H1 (cell line): ENCODE measurements at regions not wholly inside any gene's neighbourhood (a gene's known extent, or its start where the extent isn't known, plus 50 kb on each side); places are given as distances from the start of the nearest gene placed in this dataset.

ENCODE experiments used
- CTCF ChIA-PET: fragments of 300-600 bp; sonication (Branson Sonifier 250); formaldehyde crosslinking; loops from one replicate; lab custom pipeline; 2021; ENCODE audit not compliant: partially characterized antibody; lab: Charles Lee
- POLR2A ChIA-PET: fragments of 300-600 bp; sonication (Branson Sonifier 250); formaldehyde crosslinking; loops from one replicate; lab custom pipeline; 2021; ENCODE audit warnings: inconsistent platforms; ENCODE audit not compliant: partially characterized antibody; lab: Charles Lee
- DNase-seq, 2 experiments: peaks; one replicate each; pipeline versions ENCODE4 v3.0.0 to v3.0.0-alpha.2; 2010 to 2022; ENCODE audit warnings: low spot score in 2 of 2, low read depth in 1 of 2, mixed read lengths in 1 of 2
- FAIRE-seq: peaks from 2 replicates; lab custom pipeline; 2011; peaks lifted over from hg19 to GRCh38; lab: Jason Lieb, UNC
- H2AFZ ChIP-seq: 2 replicates; pipeline ENCODE4 v1.8.1; 2012; ENCODE audit warnings: low read length, inconsistent platforms
- H2AK5ac ChIP-seq: 2 replicates; pipeline ENCODE4 v1.6.1; 2013; ENCODE audit warnings: low read depth, low read length
- H2BK120ac ChIP-seq: replicated peaks from 2 replicates; pipeline ENCODE3; 2013; ENCODE audit warnings: low read depth, low read length, inconsistent platforms
- H2BK12ac ChIP-seq: 2 replicates; pipeline ENCODE4 v1.6.1; 2013; ENCODE audit warnings: low read depth, low read length
- H2BK15ac ChIP-seq: 2 replicates; pipeline ENCODE4 v1.6.1; 2013; ENCODE audit warnings: low read length
- H2BK20ac ChIP-seq: 2 replicates; pipeline ENCODE4 v1.6.1; 2013; ENCODE audit warnings: low read length
- H2BK5ac ChIP-seq: 2 replicates; pipeline ENCODE4 v1.6.1; 2013; ENCODE audit warnings: low read depth, low read length
- H3K14ac ChIP-seq: 2 replicates; pipeline ENCODE4 v1.6.1; 2013; ENCODE audit warnings: inconsistent platforms; ENCODE audit not compliant: insufficient read length
- H3K18ac ChIP-seq: 2 replicates; pipeline ENCODE4 v1.6.1; 2013; ENCODE audit warnings: low read length; ENCODE audit errors: extremely low read depth
- H3K23ac ChIP-seq: 2 replicates; pipeline ENCODE4 v1.6.1; 2013; ENCODE audit warnings: inconsistent platforms; ENCODE audit not compliant: insufficient read length
- H3K23me2 ChIP-seq: 2 replicates; pipeline ENCODE4 v1.6.1; 2013; ENCODE audit warnings: low read depth, low read length
- H3K27ac ChIP-seq: 2 replicates; pipeline ENCODE4 v1.6.1; 2011; ENCODE audit warnings: low read depth, low read length, inconsistent platforms
- H3K27me3 ChIP-seq, 4 experiments: replicated peaks in 1 of 4; 1 replicate in 1 of 4; 2 replicates in 3 of 4; pipeline versions ENCODE4 v1.6.1 to v1.8.1; 2011 to 2013; ENCODE audit warnings: low read length in 3 of 4, mild to moderate bottlenecking in 3 of 4, inconsistent platforms in 2 of 4, mixed read lengths in 2 of 4, moderate library complexity in 1 of 4; ENCODE audit not compliant: control insufficient read depth in 3 of 4, insufficient read depth in 3 of 4; ENCODE audit errors: extremely low read depth in 1 of 4
- H3K36me3 ChIP-seq, 4 experiments: 2 replicates each; pipeline versions ENCODE4 v1.6.1 to v1.8.1; 2011 to 2013; ENCODE audit warnings: mild to moderate bottlenecking in 4 of 4, low read length in 3 of 4, moderate library complexity in 2 of 4, control low read depth in 1 of 4, inconsistent platforms in 1 of 4; ENCODE audit not compliant: insufficient read depth in 4 of 4, control insufficient read depth in 2 of 4
- H3K4ac ChIP-seq: replicated peaks from 2 replicates; pipeline ENCODE3; 2013; ENCODE audit warnings: low read length, low read depth, mixed read lengths, inconsistent platforms; ENCODE audit not compliant: insufficient read length
- H3K4me1 ChIP-seq, 4 experiments: replicated peaks in 1 of 4; 1 replicate in 1 of 4; 2 replicates in 3 of 4; pipeline versions ENCODE4 v1.6.1 to v1.8.1; 2011 to 2013; ENCODE audit warnings: low read length in 3 of 4, inconsistent platforms in 2 of 4, mixed read lengths in 1 of 4; ENCODE audit not compliant: insufficient read depth in 4 of 4, control insufficient read depth in 3 of 4
- H3K4me2 ChIP-seq, 2 experiments: 2 replicates each; pipeline versions ENCODE4 v1.6.1 to v1.8.1; 2011 to 2013; ENCODE audit warnings: low read depth in 2 of 2, low read length in 2 of 2, control low read depth in 1 of 2, inconsistent platforms in 1 of 2, mild to moderate bottlenecking in 1 of 2; ENCODE audit not compliant: insufficient read depth in 1 of 2
- H3K4me3 ChIP-seq, 4 experiments: fragments of 200-600, 300-600 bp in 1 of 4; sonication (generic), shearing (Covaris generic), sonication (Bioruptor Twin) in 1 of 4; 2 replicates each; pipeline versions ENCODE4 v1.5.1 to v1.8.1; 2011 to 2016; ENCODE audit warnings: low read length in 4 of 4, low read depth in 3 of 4, control low read depth in 2 of 4, inconsistent platforms in 2 of 4, mild to moderate bottlenecking in 2 of 4, mixed read lengths in 1 of 4, moderate library complexity in 1 of 4; ENCODE audit not compliant: insufficient read depth in 2 of 4; ENCODE audit errors: extremely low read depth in 1 of 4
- H3K56ac ChIP-seq: replicated peaks from 2 replicates; pipeline ENCODE3; 2013; ENCODE audit warnings: low read depth, mild to moderate bottlenecking, mixed read lengths, low read length, inconsistent platforms; ENCODE audit not compliant: insufficient read length
- H3K79me1 ChIP-seq: 2 replicates; pipeline ENCODE4 v1.6.1; 2013; ENCODE audit warnings: low read depth, low read length, control low read depth
- H3K79me2 ChIP-seq, 2 experiments: 2 replicates each; pipeline versions ENCODE4 v1.6.1 to v1.8.1; 2012 to 2013; ENCODE audit warnings: low read length in 2 of 2, mild to moderate bottlenecking in 2 of 2, inconsistent platforms in 1 of 2; ENCODE audit not compliant: insufficient read depth in 2 of 2, control insufficient read depth in 1 of 2
- H3K9ac ChIP-seq, 4 experiments: replicated peaks in 1 of 4; 1 replicate in 1 of 4; 2 replicates in 3 of 4; pipeline versions ENCODE4 v1.6.1 to v1.8.1; 2011 to 2013; ENCODE audit warnings: low read depth in 3 of 4, low read length in 3 of 4, control low read depth in 2 of 4, mild to moderate bottlenecking in 2 of 4, moderate library complexity in 2 of 4, inconsistent platforms in 1 of 4; ENCODE audit errors: extremely low read depth in 1 of 4
- H3K9me3 ChIP-seq, 2 experiments: 2 replicates each; pipeline versions ENCODE4 v1.6.1 to v1.8.1; 2012 to 2013; ENCODE audit warnings: mild to moderate bottlenecking in 2 of 2, moderate library complexity in 2 of 2, control low read depth in 1 of 2, inconsistent platforms in 1 of 2, low read depth in 1 of 2, low read length in 1 of 2, mixed read lengths in 1 of 2; ENCODE audit not compliant: insufficient read depth in 2 of 2
- H4K20me1 ChIP-seq, 2 experiments: replicated peaks in 1 of 2; 2 replicates each; pipeline versions ENCODE3 to v1.8.1; 2011 to 2013; ENCODE audit warnings: inconsistent platforms in 2 of 2, low read length in 2 of 2, mild to moderate bottlenecking in 1 of 2; ENCODE audit not compliant: insufficient read depth in 2 of 2, control insufficient read depth in 1 of 2
- H4K5ac ChIP-seq: 2 replicates; pipeline ENCODE4 v1.6.1; 2013; ENCODE audit warnings: low read length, low read depth, mixed read lengths, inconsistent platforms; ENCODE audit not compliant: insufficient read length
- H4K8ac ChIP-seq: 2 replicates; pipeline ENCODE4 v1.8.0; 2013; ENCODE audit warnings: mild to moderate bottlenecking, moderate library complexity, low read length, inconsistent platforms; ENCODE audit not compliant: insufficient read depth; ENCODE audit errors: extremely low read depth
- H4K91ac ChIP-seq: replicated peaks from 2 replicates; pipeline ENCODE3; 2013; ENCODE audit warnings: low read length, mixed read lengths, inconsistent platforms; ENCODE audit not compliant: insufficient read length
- BCL11A ChIP-seq, 2 experiments: IDR thresholded peaks; one replicate each; pipeline ENCODE4 v1.6.1; 2011; ENCODE audit warnings: low read depth in 2 of 2, low read length in 2 of 2, mild to moderate bottlenecking in 2 of 2
- CBX5 ChIP-seq: fragments of 300-800, 300-1000 bp; sonication (generic); IDR thresholded peaks from 2 replicates; pipeline ENCODE4 v1.7.1; 2016; ENCODE audit warnings: antibody characterized with exemption, low read length, low read depth
- CHD2 ChIP-seq: IDR thresholded peaks from 2 replicates; pipeline ENCODE4 v1.6.1; 2012; ENCODE audit warnings: low read length, improper control_type of control experiment
- EGR1 ChIP-seq: IDR thresholded peaks from 2 replicates; pipeline ENCODE4 v1.6.1; 2011; ENCODE audit warnings: low read depth, low read length, borderline replicate concordance
- KDM1A ChIP-seq: fragments of 200-600, 300-600 bp; sonication (generic); IDR thresholded peaks from 2 replicates; pipeline ENCODE4 v1.7.1; 2016; ENCODE audit warnings: mild to moderate bottlenecking, low read length, borderline replicate concordance
- KDM4A ChIP-seq: IDR thresholded peaks from one replicate; pipeline ENCODE4 v1.7.1; 2012; ENCODE audit warnings: low read depth, mild to moderate bottlenecking, moderate library complexity, low read length, inconsistent platforms; ENCODE audit not compliant: severe bottlenecking
- KDM5A ChIP-seq: fragments of 200-600 bp; IDR thresholded peaks from 2 replicates; pipeline ENCODE4 v1.7.1; 2012; ENCODE audit warnings: mild to moderate bottlenecking, low read length, inconsistent platforms, mixed read lengths
- NANOG ChIP-seq: IDR thresholded peaks from 2 replicates; pipeline ENCODE4 v1.6.1; 2011; ENCODE audit warnings: low read length, low read depth, mild to moderate bottlenecking, inconsistent platforms; ENCODE audit not compliant: insufficient read depth, poor library complexity, severe bottlenecking
- NRF1 ChIP-seq: IDR thresholded peaks from 2 replicates; pipeline ENCODE4 v1.6.1; 2011; ENCODE audit warnings: mild to moderate bottlenecking, low read depth, low read length, improper control_type of control experiment
- POLR2AphosphoS5 ChIP-seq: IDR thresholded peaks from 2 replicates; pipeline ENCODE4 v1.6.1; 2011; ENCODE audit warnings: low read depth, low read length
- RAD21 ChIP-seq, 2 experiments: IDR thresholded peaks in 1 of 2; conservative IDR thresholded peaks in 1 of 2; 2 replicates each; pipeline ENCODE4 v1.6.1; 2011; ENCODE audit warnings: low read depth in 2 of 2, low read length in 2 of 2, improper control_type of control experiment in 1 of 2, inconsistent platforms in 1 of 2, mild to moderate bottlenecking in 1 of 2, moderate library complexity in 1 of 2
- RFX5 ChIP-seq: IDR thresholded peaks from 2 replicates; pipeline ENCODE4 v1.6.1; 2011; ENCODE audit warnings: low read depth, low read length, improper control_type of control experiment, borderline replicate concordance
- SIN3A ChIP-seq, 2 experiments: IDR thresholded peaks in 1 of 2; conservative IDR thresholded peaks in 1 of 2; 2 replicates each; pipeline ENCODE4 v1.6.1; 2011 to 2012; ENCODE audit warnings: low read length in 2 of 2, improper control_type of control experiment in 1 of 2, low read depth in 1 of 2, mild to moderate bottlenecking in 1 of 2
- SP1 ChIP-seq: IDR thresholded peaks from 2 replicates; pipeline ENCODE4 v1.6.1; 2011; ENCODE audit warnings: low read depth, low read length
- TAF7 ChIP-seq: optimal IDR thresholded peaks from 2 replicates; pipeline ENCODE3; 2011; ENCODE audit warnings: low read depth, mild to moderate bottlenecking, inconsistent platforms, low read length, moderate library complexity, borderline replicate concordance
- WGBS, 2 experiments: shearing (Covaris generic) in 1 of 2; methylation state at CpG; one replicate each; pipeline versions ENCODE4 v1.1.6 to v1.1.7; 2013 to 2015; ENCODE audit warnings: low lambda C conversion rate in 2 of 2, mixed read lengths in 2 of 2, inconsistent platforms in 1 of 2, low coverage in 1 of 2, missing lambda C conversion rate in 1 of 2; ENCODE audit not compliant: insufficient replicate concordance in 2 of 2, insufficient coverage in 1 of 2, insufficient read length in 1 of 2; ENCODE audit errors: extremely low coverage in 1 of 2, missing lambda C conversion rate in 1 of 2; 5-methylcytosine and 5-hydroxymethylcytosine counted together

DNA sequence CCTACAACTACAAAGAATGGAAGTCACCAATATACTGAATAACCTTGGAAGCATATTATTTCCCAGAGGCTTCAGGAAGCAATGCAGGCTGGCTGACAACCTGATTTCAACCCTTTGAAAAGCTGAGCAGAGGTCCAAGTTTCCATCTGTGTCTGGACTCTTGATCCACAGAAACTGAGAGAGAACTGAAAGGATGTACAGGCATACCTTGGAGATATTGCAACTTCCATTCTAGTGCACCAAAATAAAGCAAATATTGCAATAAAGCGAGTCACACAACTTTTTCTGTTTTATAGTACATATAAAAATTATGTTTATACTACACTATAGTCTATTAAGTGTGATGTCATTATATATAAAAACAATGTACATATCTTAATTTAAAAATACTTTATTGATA, 85.3 kb downstream of the TYW3 start:
- Histone ChIP-seq H3K27ac (no peak overlapping the region), H2AK5ac (no peak overlapping the region), H2BK120ac (no peak overlapping the region), H3K27me3 (no peaks in the 10 kb centered on the region; a peak in 1 of 7 replicates), H3K4ac (no peak overlapping the region), H3K9me3 (no peaks in the 10 kb centered on the region), H3K23me2 (no peaks in the 10 kb centered on the region; the same call in 1 of the 2 replicates), H2BK5ac (no peak overlapping the region), H3K14ac (no peak overlapping the region), H2BK20ac (no peak overlapping the region), H3K79me2 (no peaks in the 10 kb centered on the region), H3K56ac (no peak overlapping the region), H2BK12ac (no peak overlapping the region), H4K20me1 (no peaks in the 10 kb centered on the region), H3K36me3 (no peaks in the 10 kb centered on the region), H2BK15ac (no peak overlapping the region; the same call in 1 of the 2 replicates), H4K5ac (no peak overlapping the region), H2AFZ (no peak overlapping the region; the same call in 1 of the 2 replicates), H3K79me1 (no peaks in the 10 kb centered on the region), H4K91ac (no peak overlapping the region), H3K4me1 (no peaks in the 10 kb centered on the region), H4K8ac (no peak overlapping the region), H3K4me3 (no peak overlapping the region), H3K9ac (no peak overlapping the region), H3K18ac (no peak overlapping the region), H3K23ac (no peak overlapping the region), H3K4me2 (no peak overlapping the region)
- WGBS, 2 experiments, result 79% methylated on average over 1 of the region's 1 CpG; no CpG with 5 or more reads in 1 of the 2 experiments
- DNase-seq, result no peak
- ChIA-PET CTCF (no interaction called here), POLR2A (no interaction called here)
- no peak for FAIRE-seq
- TF ChIP-seq NANOG (no peak), SIN3A (conservative IDR thresholded peaks at IDR 0.05 in 1 of 2, IDR thresholded peaks at IDR 0.05 in 1 of 2; ENCODE audit: low read depth in 1 of 2, low read length in 2 of 2) (no peak), NRF1 (no peak), KDM1A (no peak), POLR2AphosphoS5 (no peak), KDM4A (no peak), CBX5 (no peak), KDM5A (no peak), BCL11A (IDR thresholded peaks at IDR 0.05; ENCODE audit: low read depth in 2 of 2, low read length in 2 of 2) (no peak), RFX5 (no peak), SP1 (no peak), EGR1 (no peak), CHD2 (no peak), RAD21 (IDR thresholded peaks at IDR 0.05 in 1 of 2, conservative IDR thresholded peaks at IDR 0.05 in 1 of 2; ENCODE audit: low read depth in 2 of 2, low read length in 2 of 2) (no peak), TAF7 (no peak)
